MM.1S (cell line): ENCODE measurements at regions not wholly inside any gene's neighbourhood (a gene's known extent, or its start where the extent isn't known, plus 50 kb on each side); places are given as distances from the start of the nearest gene placed in this dataset.

ENCODE experiments used
- DNase-seq: peaks from one replicate; pipeline ENCODE4 v3.0.0-alpha.2; 2015
- H2AFZ ChIP-seq: fragments of 300-600 bp; sonication (generic); 2 replicates; pipeline ENCODE4 v1.6.0; 2016; ENCODE audit warnings: antibody characterized with exemption, low read length
- H3F3A ChIP-seq: fragments of 300-600 bp; sonication (generic); 2 replicates; pipeline ENCODE4 v1.6.1; 2016; ENCODE audit warnings: mild to moderate bottlenecking, antibody characterized with exemption, low read length, moderate library complexity, mixed read lengths; ENCODE audit not compliant: insufficient read depth
- H3K27ac ChIP-seq: fragments of 300-600 bp; sonication (generic); 2 replicates; pipeline ENCODE4 v1.5.1; 2016; ENCODE audit warnings: mild to moderate bottlenecking, low read length
- H3K27me3 ChIP-seq: fragments of 300-600 bp; sonication (generic); replicated peaks from 2 replicates; pipeline ENCODE4 v1.6.0; 2016; ENCODE audit warnings: low read length; ENCODE audit not compliant: insufficient read depth
- H3K36me3 ChIP-seq: fragments of 300-600 bp; sonication (generic); replicated peaks from 2 replicates; pipeline ENCODE4 v1.6.1; 2016; ENCODE audit warnings: mild to moderate bottlenecking, low read length, mixed read lengths; ENCODE audit not compliant: insufficient read depth
- H3K4me1 ChIP-seq: fragments of 300-600 bp; sonication (generic); 2 replicates; pipeline ENCODE4 v1.6.1; 2016; ENCODE audit warnings: low read length, mixed read lengths
- H3K4me2 ChIP-seq: fragments of 300-600 bp; sonication (generic); 2 replicates; pipeline ENCODE4 v1.6.0; 2016; ENCODE audit warnings: low read depth, low read length
- H3K4me3 ChIP-seq: fragments of 300-600 bp; sonication (generic); 2 replicates; pipeline ENCODE4 v1.5.1; 2016; ENCODE audit warnings: low read length, mixed read lengths
- H3K79me2 ChIP-seq: fragments of 300-600 bp; sonication (generic); 2 replicates; pipeline ENCODE4 v1.6.1; 2016; ENCODE audit warnings: mixed run types, low read length, mixed read lengths
- H3K9ac ChIP-seq: fragments of 300-600 bp; sonication (generic); 2 replicates; pipeline ENCODE4 v1.6.1; 2016; ENCODE audit warnings: low read length, mixed read lengths
- H3K9me2 ChIP-seq: fragments of 300-600 bp; sonication (generic); replicated peaks from 2 replicates; pipeline ENCODE4 v1.6.1; 2016; ENCODE audit warnings: mild to moderate bottlenecking, low read length, mixed read lengths; ENCODE audit not compliant: insufficient read depth
- H3K9me3 ChIP-seq: fragments of 300-600 bp; sonication (generic); replicated peaks from 2 replicates; pipeline ENCODE4 v1.6.1; 2016; ENCODE audit warnings: mild to moderate bottlenecking, low read length, mixed read lengths; ENCODE audit not compliant: insufficient read depth
- H4K20me1 ChIP-seq: fragments of 300-600 bp; sonication (generic); 2 replicates; pipeline ENCODE4 v1.6.1; 2016; ENCODE audit warnings: mild to moderate bottlenecking, low read length, moderate library complexity, mixed read lengths; ENCODE audit not compliant: insufficient read depth
- EZH2 ChIP-seq: fragments of 300-600 bp; sonication (generic); optimal IDR thresholded peaks from 2 replicates; pipeline ENCODE3; 2017; ENCODE audit warnings: low read depth, mild to moderate bottlenecking, antibody characterized with exemption, low read length, mixed read lengths
- EZH2phosphoT487 ChIP-seq: fragments of 300-600 bp; sonication (generic); IDR thresholded peaks from 2 replicates; pipeline ENCODE4 v1.6.1; 2018; ENCODE audit warnings: antibody characterized with exemption, low read length
- TF ChIP-seq, protein P1 (sequence below): fragments of 300-600 bp; sonication (generic); IDR thresholded peaks from 2 replicates; pipeline ENCODE4 v1.5.1; 2016; ENCODE audit warnings: antibody characterized with exemption, low read length, mixed read lengths

DNA sequence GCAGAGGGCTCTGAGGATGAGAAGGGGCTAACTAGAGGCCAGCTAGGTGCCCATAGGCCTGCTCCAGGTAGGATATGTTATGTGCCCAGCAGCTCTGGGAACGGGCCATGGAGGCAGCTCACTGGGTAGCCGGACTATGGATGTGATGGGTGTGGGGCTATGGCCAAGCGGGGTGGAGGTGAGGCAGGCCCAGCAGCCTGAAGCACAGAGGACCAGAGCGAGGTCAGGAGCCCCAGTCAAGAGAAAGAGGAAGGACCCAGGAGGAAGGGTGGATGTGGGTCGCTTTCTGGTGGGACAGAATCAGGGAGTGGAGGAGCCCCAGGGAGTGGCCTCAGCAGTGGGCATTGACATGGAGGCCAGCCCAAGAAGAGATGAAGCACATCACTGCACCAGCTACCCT, 117.9 kb upstream of the MLN start:
- Histone ChIP-seq H3K9ac (no peak overlapping the region), H3K36me3 (no peaks in the 10 kb centered on the region), H2AFZ (no peak overlapping the region), H3K4me3 (no peak overlapping the region), H3K4me1 (no peaks in the 10 kb centered on the region), H3K9me3 (no peaks in the 10 kb centered on the region), H3F3A (no peaks in the 10 kb centered on the region), H4K20me1 (no peaks in the 10 kb centered on the region), H3K4me2 (no peak overlapping the region), H3K79me2 (no peaks in the 10 kb centered on the region), H3K27ac (no peak overlapping the region), H3K9me2 (no peaks in the 10 kb centered on the region), H3K27me3 (peaks cover 23% of the 10 kb centered on the region; the same call in 1 of the 2 replicates)
- TF ChIP-seq, protein P1, sequence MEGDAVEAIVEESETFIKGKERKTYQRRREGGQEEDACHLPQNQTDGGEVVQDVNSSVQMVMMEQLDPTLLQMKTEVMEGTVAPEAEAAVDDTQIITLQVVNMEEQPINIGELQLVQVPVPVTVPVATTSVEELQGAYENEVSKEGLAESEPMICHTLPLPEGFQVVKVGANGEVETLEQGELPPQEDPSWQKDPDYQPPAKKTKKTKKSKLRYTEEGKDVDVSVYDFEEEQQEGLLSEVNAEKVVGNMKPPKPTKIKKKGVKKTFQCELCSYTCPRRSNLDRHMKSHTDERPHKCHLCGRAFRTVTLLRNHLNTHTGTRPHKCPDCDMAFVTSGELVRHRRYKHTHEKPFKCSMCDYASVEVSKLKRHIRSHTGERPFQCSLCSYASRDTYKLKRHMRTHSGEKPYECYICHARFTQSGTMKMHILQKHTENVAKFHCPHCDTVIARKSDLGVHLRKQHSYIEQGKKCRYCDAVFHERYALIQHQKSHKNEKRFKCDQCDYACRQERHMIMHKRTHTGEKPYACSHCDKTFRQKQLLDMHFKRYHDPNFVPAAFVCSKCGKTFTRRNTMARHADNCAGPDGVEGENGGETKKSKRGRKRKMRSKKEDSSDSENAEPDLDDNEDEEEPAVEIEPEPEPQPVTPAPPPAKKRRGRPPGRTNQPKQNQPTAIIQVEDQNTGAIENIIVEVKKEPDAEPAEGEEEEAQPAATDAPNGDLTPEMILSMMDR, result no peak
- TF ChIP-seq EZH2phosphoT487, result no peak
- TF ChIP-seq EZH2, result no peak
- DNase-seq, result no peak

DNA sequence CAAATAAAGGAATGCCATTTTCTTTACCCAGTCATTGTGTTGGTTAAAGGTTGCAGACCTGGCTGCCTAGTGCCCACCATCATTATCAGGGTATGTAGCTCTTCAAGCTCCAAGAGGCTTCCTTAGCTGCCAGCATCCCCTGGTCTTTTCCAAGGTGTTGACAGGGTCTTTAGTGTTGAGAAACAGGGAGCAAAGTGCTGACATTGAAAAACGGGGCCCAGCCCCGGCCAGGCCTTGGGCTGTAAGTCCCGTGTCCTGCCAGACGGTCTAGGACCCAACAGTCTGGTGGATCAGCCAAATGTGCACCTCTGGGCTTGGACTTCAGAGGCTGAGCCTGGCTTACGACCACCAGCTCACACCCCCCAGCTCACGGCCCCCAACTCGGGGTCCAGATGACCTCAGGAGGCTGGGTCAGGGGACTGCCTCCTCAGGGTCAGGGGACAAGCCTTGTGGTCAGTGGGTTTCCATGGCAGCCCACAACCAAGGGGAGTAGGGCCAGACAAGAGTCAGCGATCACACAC, 114.4 kb upstream of the MLN start:
- H3K79me2 ChIP-seq, result no peaks in the 10 kb centered on the region
- H3K9ac ChIP-seq, result no peak overlapping the region
- no peaks in the 10 kb centered on the region for H4K20me1 ChIP-seq
- no peak overlapping the region for H3K4me2 ChIP-seq
- peaks cover 43% of the 10 kb centered on the region; the same call in 1 of the 2 replicates for H3K27me3 ChIP-seq
- H3K27ac ChIP-seq, result no peak overlapping the region
- H2AFZ ChIP-seq, result no peak overlapping the region
- no peaks in the 10 kb centered on the region for H3F3A ChIP-seq
- H3K4me3 ChIP-seq, result no peak overlapping the region
- H3K9me3 ChIP-seq, result no peaks in the 10 kb centered on the region
- H3K4me1 ChIP-seq, result no peaks in the 10 kb centered on the region
- TF ChIP-seq EZH2phosphoT487 (no peak), EZH2 (no peak)
- TF ChIP-seq, protein P1, result no peak
- H3K9me2 ChIP-seq, result no peaks in the 10 kb centered on the region
- no peak for DNase-seq
- no peaks in the 10 kb centered on the region for H3K36me3 ChIP-seq

DNA sequence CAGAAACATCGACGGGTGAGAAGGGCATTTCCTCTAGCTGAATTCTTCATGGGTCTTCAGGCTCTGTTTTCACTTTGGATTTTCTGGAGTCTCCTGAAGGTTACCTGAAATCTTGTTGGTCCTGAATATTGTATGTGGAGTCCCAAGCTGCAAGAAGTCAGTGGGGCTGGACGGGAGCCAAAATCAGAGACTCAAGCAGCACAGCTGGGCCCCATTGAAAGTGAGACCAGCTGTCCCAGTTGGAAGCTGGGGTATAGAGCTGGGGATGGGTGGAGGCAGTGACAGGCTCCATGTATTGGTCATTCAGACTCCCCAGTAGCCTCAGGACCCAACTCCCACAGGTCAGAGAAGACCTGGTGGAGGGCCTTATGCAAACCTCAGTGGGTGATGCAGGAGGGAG, 111.3 kb upstream of the MLN start:
- TF ChIP-seq, protein P1, result no peak
- TF ChIP-seq EZH2 (no peak), EZH2phosphoT487 (no peak)
- H3K4me2 ChIP-seq, result no peak overlapping the region
- peaks cover 37% of the 10 kb centered on the region; the same call in 1 of the 2 replicates for H3K27me3 ChIP-seq

More for the DNA sequence above, 111.3 kb upstream of the MLN start:
- Histone ChIP-seq H3K4me3 (no peak overlapping the region), H3K36me3 (no peaks in the 10 kb centered on the region), H3K9me2 (no peaks in the 10 kb centered on the region), H3K9me3 (no peaks in the 10 kb centered on the region), H3K27ac (no peak overlapping the region), H3F3A (no peaks in the 10 kb centered on the region), H3K79me2 (no peaks in the 10 kb centered on the region), H2AFZ (no peak overlapping the region), H3K9ac (no peak overlapping the region), H3K4me1 (no peaks in the 10 kb centered on the region), H4K20me1 (no peaks in the 10 kb centered on the region)
- DNase-seq, result no peak
